SK-N-SH (cell line): ENCODE measurements at regions not wholly inside any gene's neighbourhood (a gene's known extent, or its start where the extent isn't known, plus 50 kb on each side); places are given as distances from the start of the nearest gene placed in this dataset.
A peak's percentile ranks its signal among the peaks of the same experiment; 100 is the strongest.

Experiments used
- CTCF ChIA-PET: fragments of 300-600, 350-600 bp; formaldehyde crosslinking; extraction: SDS; loops from one replicate; lab custom pipeline; 2021; lab: Yijun Ruan, JAX
- POLR2A ChIA-PET: fragments of 350-600 bp; sonication (Branson Sonifier 250); formaldehyde crosslinking; extraction: SDS; loops from one replicate; lab custom pipeline; 2020; ENCODE audit warnings: antibody characterized with exemption, inconsistent platforms; lab: Yijun Ruan, JAX
- DNase-seq: peaks from one replicate; pipeline ENCODE4 v3.0.0; 2012
- H2AFZ ChIP-seq: fragments of 200-600 bp; sonication (generic); 2 replicates; pipeline ENCODE4 v1.8.1; 2016; ENCODE audit warnings: antibody characterized with exemption, mild to moderate bottlenecking, low read depth
- H3F3A ChIP-seq: fragments of 200-600 bp; sonication (generic); replicated peaks from 2 replicates; pipeline ENCODE3; 2016; ENCODE audit warnings: antibody characterized with exemption, mild to moderate bottlenecking; ENCODE audit not compliant: insufficient read depth
- H3K27ac ChIP-seq, 2 experiments: fragments of 200-500 bp in 1 of 2; fragments of 200-600 bp in 1 of 2; sonication (Bioruptor generic) in 1 of 2; sonication (generic), shearing (Covaris generic) in 1 of 2; 2 replicates each; pipeline versions ENCODE4 v1.5.1 to v1.6.1; 2014 to 2016; ENCODE audit warnings: low read depth in 2 of 2, inconsistent platforms in 1 of 2, low read length in 1 of 2, mild to moderate bottlenecking in 1 of 2, mixed read lengths in 1 of 2
- H3K27me3 ChIP-seq: fragments of 200-600 bp; sonication (generic), shearing (Covaris generic); 2 replicates; pipeline ENCODE4 v1.6.1; 2016; ENCODE audit warnings: mixed run types; ENCODE audit not compliant: insufficient read depth
- H3K36me3 ChIP-seq, 2 experiments: fragments of 200-500 bp in 1 of 2; fragments of 200-600 bp in 1 of 2; sonication (Bioruptor generic) in 1 of 2; sonication (generic) in 1 of 2; replicated peaks in 1 of 2; 2 replicates each; pipeline versions ENCODE3 to v1.5.1; 2014 to 2016; ENCODE audit warnings: low read length in 1 of 2, mild to moderate bottlenecking in 1 of 2; ENCODE audit not compliant: insufficient read depth in 2 of 2, control insufficient read depth in 1 of 2
- H3K4me1 ChIP-seq, 2 experiments: fragments of 200-500 bp in 1 of 2; fragments of 200-600 bp in 1 of 2; sonication (Bioruptor generic) in 1 of 2; sonication (generic), shearing (Covaris generic) in 1 of 2; 2 replicates each; pipeline versions ENCODE4 v1.5.1 to v1.6.1; 2014 to 2016; ENCODE audit warnings: low read depth in 1 of 2, low read length in 1 of 2, mixed run types in 1 of 2; ENCODE audit not compliant: insufficient read depth in 2 of 2, control insufficient read depth in 1 of 2
- H3K4me2 ChIP-seq: fragments of 200-600 bp; sonication (generic), shearing (Covaris generic); 2 replicates; pipeline ENCODE4 v1.6.1; 2017; ENCODE audit warnings: mixed run types
- H3K4me3 ChIP-seq, 2 experiments: fragments of 200-500 bp in 1 of 2; fragments of 200-600 bp in 1 of 2; sonication (Bioruptor generic) in 1 of 2; sonication (generic), shearing (Covaris generic) in 1 of 2; 2 replicates each; pipeline versions ENCODE4 v1.5.1 to v1.8.1; 2014 to 2016; ENCODE audit warnings: low read depth in 2 of 2, inconsistent platforms in 1 of 2, low read length in 1 of 2, mild to moderate bottlenecking in 1 of 2, mixed read lengths in 1 of 2, moderate library complexity in 1 of 2
- H3K79me2 ChIP-seq: fragments of 200-600 bp; sonication (generic); 2 replicates; pipeline ENCODE4 v1.8.1; 2017; ENCODE audit warnings: mild to moderate bottlenecking; ENCODE audit not compliant: insufficient read depth
- H3K9ac ChIP-seq: fragments of 200-600 bp; sonication (generic); 2 replicates; pipeline ENCODE4 v1.6.1; 2017; ENCODE audit warnings: mixed run types
- H3K9me2 ChIP-seq: fragments of 200-600 bp; sonication (generic); 2 replicates; pipeline ENCODE4 v1.6.1; 2017; ENCODE audit warnings: mixed run types
- H3K9me3 ChIP-seq: fragments of 200-600 bp; sonication (generic); 2 replicates; pipeline ENCODE4 v1.6.1; 2017; ENCODE audit warnings: mixed run types, mild to moderate bottlenecking, moderate library complexity
- H4K20me1 ChIP-seq: fragments of 200-600 bp; sonication (generic); 2 replicates; pipeline ENCODE4 v1.6.1; 2017; ENCODE audit warnings: mild to moderate bottlenecking, mixed run types; ENCODE audit not compliant: insufficient read depth
- GATA2 ChIP-seq: sonication (generic); formaldehyde crosslinking; IDR thresholded peaks from 2 replicates; pipeline ENCODE4 v1.5.0; 2020; ENCODE audit warnings: mild to moderate bottlenecking, missing genetic modification reagents
- NFIC ChIP-seq: IDR thresholded peaks from 2 replicates; pipeline ENCODE4 v1.4.0; 2012; ENCODE audit warnings: borderline replicate concordance
- NRF1 ChIP-seq: IDR thresholded peaks from 2 replicates; pipeline ENCODE4 v1.6.1; 2012; ENCODE audit warnings: low read depth, mild to moderate bottlenecking, low read length
- POLR2AphosphoS5 ChIP-seq: IDR thresholded peaks from 2 replicates; pipeline ENCODE4 v1.6.1; 2012; ENCODE audit warnings: low read depth, low read length
- TAF1 ChIP-seq: IDR thresholded peaks from 2 replicates; pipeline ENCODE4 v1.6.1; 2012; ENCODE audit warnings: low read depth, mild to moderate bottlenecking, low read length, moderate library complexity, borderline replicate concordance
- YY1 ChIP-seq: IDR thresholded peaks from 2 replicates; pipeline ENCODE4 v1.4.0; 2012; ENCODE audit warnings: low read depth, mild to moderate bottlenecking
- WGBS: methylation state at CpG from one replicate; pipeline ENCODE4 v1.1.6; 2017; ENCODE audit warnings: low lambda C conversion rate; 5-methylcytosine and 5-hydroxymethylcytosine counted together
- TF ChIP-seq, protein P1 (sequence below): IDR thresholded peaks from 2 replicates; pipeline ENCODE4 v1.4.0; 2012; ENCODE audit warnings: low read depth, borderline replicate concordance
- TF ChIP-seq, protein P2 (sequence below): IDR thresholded peaks from 2 replicates; pipeline ENCODE4 v1.6.1; 2012; ENCODE audit warnings: mild to moderate bottlenecking, low read depth, low read length, moderate library complexity

DNA sequence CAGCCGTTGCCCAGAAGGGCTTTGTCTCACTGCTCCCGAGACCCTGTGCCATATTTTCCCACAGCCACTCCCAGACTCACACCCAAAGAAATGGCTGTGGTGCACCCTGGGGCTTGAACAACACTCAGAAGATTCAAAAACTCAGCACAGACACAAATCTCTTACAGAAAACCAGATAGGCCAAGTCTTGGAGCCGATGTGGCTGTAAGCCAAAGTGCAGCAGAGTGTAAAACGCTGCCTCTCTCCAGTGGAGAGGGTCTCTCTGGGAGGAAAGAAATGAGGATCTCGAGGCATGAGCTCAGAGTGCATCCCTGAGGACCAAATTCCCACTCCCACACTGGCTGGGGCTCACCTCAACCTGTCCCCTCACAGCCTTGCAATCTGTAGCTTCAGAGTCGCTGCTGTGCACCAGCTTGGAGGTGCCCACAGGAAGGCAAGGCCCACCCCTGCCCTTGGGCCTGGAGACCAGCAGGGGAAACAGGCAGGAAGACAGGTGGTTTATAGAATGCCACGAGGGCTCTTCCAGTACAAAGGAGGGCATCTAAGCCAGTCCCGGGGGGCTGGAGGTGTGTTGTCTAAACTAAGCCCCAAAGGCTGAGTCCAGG lies 171.3 kb upstream of the AJAP1 start:
- Histone ChIP-seq H3K9me3 (no peaks in the 10 kb centered on the region), H3K9ac (no peak overlapping the region), H3K27me3 (no peaks in the 10 kb centered on the region), H3K79me2 (no peaks in the 10 kb centered on the region), H3K4me1 (no peaks in the 10 kb centered on the region), H2AFZ (no peak overlapping the region), H3F3A (no peaks in the 10 kb centered on the region), H3K36me3 (no peaks in the 10 kb centered on the region), H4K20me1 (no peaks in the 10 kb centered on the region), H3K27ac (no peak overlapping the region), H3K9me2 (no peaks in the 10 kb centered on the region), H3K4me3 (no peak overlapping the region), H3K4me2 (no peak overlapping the region)
- CTCF ChIA-PET: no interaction called here
- POLR2A ChIA-PET: no interaction called here
- 29% methylated on average over 6 of the region's 8 CpGs for WGBS
- TF ChIP-seq GATA2: no peak
- no peak for TF ChIP-seq POLR2AphosphoS5
- no peak for TF ChIP-seq YY1
- TF ChIP-seq NRF1: no peak
- TF ChIP-seq, protein P1, sequence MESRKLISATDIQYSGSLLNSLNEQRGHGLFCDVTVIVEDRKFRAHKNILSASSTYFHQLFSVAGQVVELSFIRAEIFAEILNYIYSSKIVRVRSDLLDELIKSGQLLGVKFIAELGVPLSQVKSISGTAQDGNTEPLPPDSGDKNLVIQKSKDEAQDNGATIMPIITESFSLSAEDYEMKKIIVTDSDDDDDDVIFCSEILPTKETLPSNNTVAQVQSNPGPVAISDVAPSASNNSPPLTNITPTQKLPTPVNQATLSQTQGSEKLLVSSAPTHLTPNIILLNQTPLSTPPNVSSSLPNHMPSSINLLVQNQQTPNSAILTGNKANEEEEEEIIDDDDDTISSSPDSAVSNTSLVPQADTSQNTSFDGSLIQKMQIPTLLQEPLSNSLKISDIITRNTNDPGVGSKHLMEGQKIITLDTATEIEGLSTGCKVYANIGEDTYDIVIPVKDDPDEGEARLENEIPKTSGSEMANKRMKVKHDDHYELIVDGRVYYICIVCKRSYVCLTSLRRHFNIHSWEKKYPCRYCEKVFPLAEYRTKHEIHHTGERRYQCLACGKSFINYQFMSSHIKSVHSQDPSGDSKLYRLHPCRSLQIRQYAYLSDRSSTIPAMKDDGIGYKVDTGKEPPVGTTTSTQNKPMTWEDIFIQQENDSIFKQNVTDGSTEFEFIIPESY: no peak
- no peak for TF ChIP-seq NFIC
- TF ChIP-seq TAF1: no peak
- DNase-seq: no peak

DNA sequence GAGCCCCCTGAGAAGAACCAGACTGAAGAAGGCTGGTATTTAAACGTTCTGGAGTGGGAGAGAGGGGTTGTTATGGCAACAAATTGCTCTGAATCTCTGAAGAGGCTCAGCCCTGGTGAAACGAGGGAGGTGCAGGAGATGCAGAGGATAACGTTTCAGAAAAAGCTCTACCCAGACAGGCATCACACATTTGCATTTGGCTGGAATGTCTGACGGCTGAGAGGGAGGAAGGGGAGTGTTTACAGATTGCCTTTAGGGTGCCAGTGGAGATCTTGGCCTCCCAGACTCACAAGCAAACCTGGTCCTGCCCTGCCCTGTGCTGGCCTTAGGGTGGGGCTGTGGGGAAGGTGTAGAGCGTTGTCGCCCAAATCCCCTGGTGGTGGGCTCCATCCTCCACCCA lies 169.0 kb upstream of the AJAP1 start:
- Histone ChIP-seq H3K36me3 (no peaks in the 10 kb centered on the region), H2AFZ (no peak overlapping the region)
- CTCF ChIA-PET: interaction anchor here (0.9 kb wide), 1 partner anchor 18 kb away, joined by 3 read pairs; no protein-coding TSS in a partner anchor

More for the DNA sequence above, 169.0 kb upstream of the AJAP1 start:
- peak; percentile 41 for DNase-seq
- Histone ChIP-seq H3K9me2 (no peaks in the 10 kb centered on the region), H3K4me3 (no peak overlapping the region), H3F3A (no peaks in the 10 kb centered on the region), H3K4me2 (no peak overlapping the region), H3K9me3 (no peaks in the 10 kb centered on the region), H3K27me3 (no peaks in the 10 kb centered on the region), H3K79me2 (no peaks in the 10 kb centered on the region), H3K9ac (no peak overlapping the region), H3K27ac (no peak overlapping the region)
- WGBS: 11% methylated on average over 5 of the region's 6 CpGs
- TF ChIP-seq, protein P2, sequence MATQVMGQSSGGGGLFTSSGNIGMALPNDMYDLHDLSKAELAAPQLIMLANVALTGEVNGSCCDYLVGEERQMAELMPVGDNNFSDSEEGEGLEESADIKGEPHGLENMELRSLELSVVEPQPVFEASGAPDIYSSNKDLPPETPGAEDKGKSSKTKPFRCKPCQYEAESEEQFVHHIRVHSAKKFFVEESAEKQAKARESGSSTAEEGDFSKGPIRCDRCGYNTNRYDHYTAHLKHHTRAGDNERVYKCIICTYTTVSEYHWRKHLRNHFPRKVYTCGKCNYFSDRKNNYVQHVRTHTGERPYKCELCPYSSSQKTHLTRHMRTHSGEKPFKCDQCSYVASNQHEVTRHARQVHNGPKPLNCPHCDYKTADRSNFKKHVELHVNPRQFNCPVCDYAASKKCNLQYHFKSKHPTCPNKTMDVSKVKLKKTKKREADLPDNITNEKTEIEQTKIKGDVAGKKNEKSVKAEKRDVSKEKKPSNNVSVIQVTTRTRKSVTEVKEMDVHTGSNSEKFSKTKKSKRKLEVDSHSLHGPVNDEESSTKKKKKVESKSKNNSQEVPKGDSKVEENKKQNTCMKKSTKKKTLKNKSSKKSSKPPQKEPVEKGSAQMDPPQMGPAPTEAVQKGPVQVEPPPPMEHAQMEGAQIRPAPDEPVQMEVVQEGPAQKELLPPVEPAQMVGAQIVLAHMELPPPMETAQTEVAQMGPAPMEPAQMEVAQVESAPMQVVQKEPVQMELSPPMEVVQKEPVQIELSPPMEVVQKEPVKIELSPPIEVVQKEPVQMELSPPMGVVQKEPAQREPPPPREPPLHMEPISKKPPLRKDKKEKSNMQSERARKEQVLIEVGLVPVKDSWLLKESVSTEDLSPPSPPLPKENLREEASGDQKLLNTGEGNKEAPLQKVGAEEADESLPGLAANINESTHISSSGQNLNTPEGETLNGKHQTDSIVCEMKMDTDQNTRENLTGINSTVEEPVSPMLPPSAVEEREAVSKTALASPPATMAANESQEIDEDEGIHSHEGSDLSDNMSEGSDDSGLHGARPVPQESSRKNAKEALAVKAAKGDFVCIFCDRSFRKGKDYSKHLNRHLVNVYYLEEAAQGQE: no peak
- TF ChIP-seq GATA2: peak; percentile 34; the same call in 1 of the 2 replicates
- TF ChIP-seq, all 33 proteins: peak for 1
- POLR2A ChIA-PET: no interaction called here
- no peaks in the 10 kb centered on the region for H3K4me1 ChIP-seq
- no peaks in the 10 kb centered on the region for H4K20me1 ChIP-seq
